Endothelial cell of umbilical vein (primary cell): ENCODE measurements at regions not wholly inside any gene's neighbourhood (a gene's known extent, or its start where the extent isn't known, plus 50 kb on each side); places are given as distances from the start of the nearest gene placed in this dataset.

ENCODE experiments used
- EZH2 ChIP-seq: IDR thresholded peaks from 2 replicates; pipeline ENCODE4 v1.6.1; 2012; ENCODE audit warnings: borderline replicate concordance, low read depth, mild to moderate bottlenecking, moderate library complexity, low read length, inconsistent platforms; ENCODE audit not compliant: severe bottlenecking
- FOS ChIP-seq: IDR thresholded peaks from 2 replicates; pipeline ENCODE4 v1.6.1; 2011; ENCODE audit warnings: mild to moderate bottlenecking, low read length, moderate library complexity, borderline replicate concordance; ENCODE audit not compliant: insufficient read depth
- JUN ChIP-seq: IDR thresholded peaks from 2 replicates; pipeline ENCODE4 v1.6.1; 2011; ENCODE audit warnings: borderline replicate concordance, low read depth; ENCODE audit not compliant: insufficient read length, insufficient read depth
- MYC ChIP-seq: IDR thresholded peaks from one replicate; pipeline ENCODE4 v1.6.1; 2011; ENCODE audit warnings: mild to moderate bottlenecking, low read depth, low read length
- POLR2A ChIP-seq: IDR thresholded peaks from 2 replicates; pipeline ENCODE4 v1.6.1; 2012; ENCODE audit warnings: low read depth, mild to moderate bottlenecking, control low read depth, low read length
- POLR2AphosphoS5 ChIP-seq: IDR thresholded peaks from 2 replicates; pipeline ENCODE4 v1.6.1; 2012; ENCODE audit warnings: low read depth, mild to moderate bottlenecking, control low read depth, low read length, moderate library complexity; ENCODE audit not compliant: insufficient read depth
- TF ChIP-seq, protein P1 (sequence below), 2 donors: IDR thresholded peaks; 1 replicate in 1 of 2; 2 replicates in 1 of 2; pipeline ENCODE4 v1.5.1; 2011; ENCODE audit warnings: low read length in 2 of 2, mild to moderate bottlenecking in 2 of 2, moderate library complexity in 2 of 2, control low read depth in 1 of 2, inconsistent platforms in 1 of 2, low read depth in 1 of 2; ENCODE audit not compliant: insufficient read depth in 1 of 2; ENCODE audit errors: extremely low read depth in 1 of 2
- TF ChIP-seq, protein P2 (sequence below): IDR thresholded peaks from 2 replicates; pipeline ENCODE4 v1.6.1; 2011; ENCODE audit not compliant: insufficient read depth, insufficient read length

DNA sequence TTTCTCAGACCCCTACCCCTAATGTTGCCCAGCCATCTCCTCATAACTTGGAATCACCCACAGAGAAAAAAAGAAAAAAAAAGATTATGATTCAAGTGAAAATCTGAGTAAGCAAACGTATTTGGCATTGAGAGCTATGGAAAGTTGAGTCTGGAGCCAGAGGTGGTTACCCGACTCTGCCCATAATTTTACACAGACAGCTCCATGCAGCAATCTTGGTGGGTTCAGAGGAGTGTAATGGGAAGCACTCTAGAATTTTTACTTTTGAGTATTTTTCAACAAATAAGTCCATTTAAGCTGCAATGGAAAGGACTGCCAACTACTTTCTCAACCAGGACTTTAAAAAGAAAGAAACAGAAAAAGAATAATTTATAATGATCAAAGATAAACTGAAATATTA, 62.7 kb downstream of the ZC3H11B start:
- TF ChIP-seq POLR2A (no peak), EZH2 (no peak), MYC (no peak), POLR2AphosphoS5 (no peak), JUN (no peak), FOS (no peak)
- TF ChIP-seq, protein P1, sequence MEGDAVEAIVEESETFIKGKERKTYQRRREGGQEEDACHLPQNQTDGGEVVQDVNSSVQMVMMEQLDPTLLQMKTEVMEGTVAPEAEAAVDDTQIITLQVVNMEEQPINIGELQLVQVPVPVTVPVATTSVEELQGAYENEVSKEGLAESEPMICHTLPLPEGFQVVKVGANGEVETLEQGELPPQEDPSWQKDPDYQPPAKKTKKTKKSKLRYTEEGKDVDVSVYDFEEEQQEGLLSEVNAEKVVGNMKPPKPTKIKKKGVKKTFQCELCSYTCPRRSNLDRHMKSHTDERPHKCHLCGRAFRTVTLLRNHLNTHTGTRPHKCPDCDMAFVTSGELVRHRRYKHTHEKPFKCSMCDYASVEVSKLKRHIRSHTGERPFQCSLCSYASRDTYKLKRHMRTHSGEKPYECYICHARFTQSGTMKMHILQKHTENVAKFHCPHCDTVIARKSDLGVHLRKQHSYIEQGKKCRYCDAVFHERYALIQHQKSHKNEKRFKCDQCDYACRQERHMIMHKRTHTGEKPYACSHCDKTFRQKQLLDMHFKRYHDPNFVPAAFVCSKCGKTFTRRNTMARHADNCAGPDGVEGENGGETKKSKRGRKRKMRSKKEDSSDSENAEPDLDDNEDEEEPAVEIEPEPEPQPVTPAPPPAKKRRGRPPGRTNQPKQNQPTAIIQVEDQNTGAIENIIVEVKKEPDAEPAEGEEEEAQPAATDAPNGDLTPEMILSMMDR (IDR thresholded peaks at IDR 0.05; ENCODE audit: extremely low read depth in 1 of 2, insufficient read depth in 1 of 2, low read depth in 1 of 2, low read length in 2 of 2), result no peak
- TF ChIP-seq, protein P2, sequence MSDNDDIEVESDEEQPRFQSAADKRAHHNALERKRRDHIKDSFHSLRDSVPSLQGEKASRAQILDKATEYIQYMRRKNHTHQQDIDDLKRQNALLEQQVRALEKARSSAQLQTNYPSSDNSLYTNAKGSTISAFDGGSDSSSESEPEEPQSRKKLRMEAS, result no peak
